Head of caudate nucleus (tissue), 42 donors: ENCODE measurements at regions not wholly inside any gene's neighbourhood (a gene's known extent, or its start where the extent isn't known, plus 50 kb on each side); places are given as distances from the start of the nearest gene placed in this dataset.

Experiments used
- DNase-seq, 42 donors: peaks; one replicate each; pipeline versions ENCODE4 v3.0.0 to v3.0.0-alpha.2; 2020 to 2021; ENCODE audit warnings: mixed read lengths in 7 of 42
- intact Hi-C: fragments of 100-400 bp; cut with DNase I; formaldehyde crosslinking; loops from one replicate; pipeline ENCODE4 v1.15.0; 2022

DNA sequence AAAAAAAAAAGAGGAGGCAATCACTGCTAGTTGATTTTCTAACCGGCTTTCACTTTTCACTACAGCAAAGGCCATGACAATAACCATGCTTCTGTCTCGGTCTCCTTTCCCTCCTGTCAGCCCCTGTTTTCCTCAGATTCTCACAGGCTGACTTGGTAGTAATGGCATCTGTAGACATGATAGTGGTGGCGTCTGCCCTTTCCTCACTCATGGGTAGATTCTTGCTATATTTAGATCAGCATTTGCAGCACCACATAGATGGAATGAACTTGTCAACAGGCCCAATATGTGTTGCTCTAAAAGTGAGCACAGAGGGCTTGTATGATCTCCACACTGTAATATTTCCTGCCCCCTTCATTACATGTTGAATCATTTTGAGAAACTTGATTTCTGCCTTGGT, 120.3 kb upstream of the FTMT start:
- DNase-seq = no peak
- intact Hi-C loops = no loop called here

DNA sequence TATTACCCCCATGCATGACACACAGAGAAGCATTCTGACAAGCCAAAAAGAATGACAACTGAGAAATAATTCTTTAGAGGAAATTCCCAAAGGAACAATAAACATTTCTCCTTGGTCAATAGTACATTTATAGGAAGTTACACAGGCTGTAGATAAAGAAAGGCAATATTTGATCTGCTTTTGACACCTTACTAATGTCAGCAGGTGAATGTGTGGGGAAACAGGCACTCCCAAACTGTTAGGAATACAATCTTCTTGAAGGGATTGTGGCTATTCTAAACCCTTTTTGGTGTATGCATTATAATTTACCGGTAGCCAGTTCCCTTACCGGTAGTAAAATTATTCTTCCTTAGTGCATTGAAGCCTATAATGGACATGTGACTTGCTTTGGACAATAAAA, 116.1 kb upstream of the FTMT start:
- no peak for DNase-seq
- intact Hi-C loops = no loop called here

DNA sequence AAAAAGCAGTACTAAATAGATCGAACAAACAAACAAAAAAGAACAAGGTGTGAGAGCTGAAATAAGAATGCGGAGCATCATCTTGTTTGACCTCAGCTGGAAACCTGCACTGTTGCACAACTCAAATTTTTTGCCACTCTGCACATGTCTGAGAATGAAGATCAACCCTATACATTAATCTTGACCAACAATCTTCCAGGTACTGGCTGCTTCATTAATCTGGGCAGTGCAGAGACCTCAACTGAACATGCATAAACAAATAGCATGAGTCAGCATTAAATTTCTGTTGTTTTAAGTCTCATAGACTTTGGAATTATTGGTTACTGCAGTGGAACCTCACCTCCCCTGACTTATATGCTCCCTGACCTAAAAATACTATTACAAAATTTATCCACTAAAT, 114.6 kb upstream of the FTMT start:
- no peak for DNase-seq
- intact Hi-C loops = no loop called here

DNA sequence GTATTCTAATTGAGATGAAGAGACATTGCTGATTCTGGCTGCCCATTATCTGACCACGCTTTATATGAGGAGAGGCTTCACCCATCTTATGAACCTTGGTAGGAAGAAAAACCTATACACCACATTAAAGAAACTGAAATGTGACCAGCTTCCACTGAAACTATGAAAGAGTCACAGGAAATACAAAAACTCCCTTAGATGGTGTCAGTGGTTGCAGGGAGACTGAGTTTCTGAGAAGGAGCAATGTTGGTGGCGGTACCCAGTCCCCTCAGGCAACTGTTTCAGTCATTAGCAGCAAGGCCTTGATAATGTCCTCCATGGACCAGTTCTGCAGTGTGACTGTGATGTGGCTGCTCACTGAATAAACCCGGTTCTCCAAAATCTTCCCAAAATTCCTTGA, 110.5 kb upstream of the FTMT start:
- DNase-seq = no peak
- intact Hi-C loops = no loop called here

DNA sequence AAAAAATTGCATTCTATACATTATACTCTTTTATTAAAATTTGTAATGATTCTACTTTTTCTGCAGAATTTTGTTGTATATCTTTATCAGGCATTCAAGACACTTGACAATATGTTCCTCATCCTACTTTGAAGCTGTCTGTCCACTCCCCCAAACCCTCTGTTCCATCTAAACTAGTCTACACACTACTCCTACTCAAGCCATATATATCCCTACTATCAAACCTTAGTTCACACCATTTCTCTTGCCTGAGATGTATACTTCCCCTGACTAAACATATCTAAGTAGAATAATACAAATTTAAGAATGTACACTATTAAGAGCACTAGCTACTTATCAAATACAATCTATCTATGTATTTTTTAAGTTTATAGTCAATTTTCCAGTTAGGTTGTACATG, 107.1 kb upstream of the FTMT start:
- no peak for DNase-seq
- intact Hi-C loops = no loop called here

DNA sequence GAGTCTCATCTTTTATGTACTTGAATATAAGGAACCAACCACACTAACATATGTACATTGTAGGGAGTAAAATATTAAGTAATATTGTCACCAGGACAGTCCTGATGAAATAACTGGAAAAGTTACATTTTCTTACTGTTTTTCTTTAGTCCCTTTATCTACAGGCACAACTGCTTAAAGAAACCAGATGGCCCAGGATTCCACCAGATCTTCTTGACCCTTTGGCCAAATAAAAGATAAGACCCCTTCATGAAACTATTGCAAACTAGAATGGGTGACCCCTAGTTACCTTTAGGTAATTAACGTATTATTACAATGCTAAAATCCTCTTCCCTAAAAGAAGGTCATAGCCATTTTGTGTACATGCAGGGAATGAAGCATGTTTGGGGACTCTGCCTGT, 106.3 kb upstream of the FTMT start:
- DNase-seq = no peak
- intact Hi-C loops = no loop called here

DNA sequence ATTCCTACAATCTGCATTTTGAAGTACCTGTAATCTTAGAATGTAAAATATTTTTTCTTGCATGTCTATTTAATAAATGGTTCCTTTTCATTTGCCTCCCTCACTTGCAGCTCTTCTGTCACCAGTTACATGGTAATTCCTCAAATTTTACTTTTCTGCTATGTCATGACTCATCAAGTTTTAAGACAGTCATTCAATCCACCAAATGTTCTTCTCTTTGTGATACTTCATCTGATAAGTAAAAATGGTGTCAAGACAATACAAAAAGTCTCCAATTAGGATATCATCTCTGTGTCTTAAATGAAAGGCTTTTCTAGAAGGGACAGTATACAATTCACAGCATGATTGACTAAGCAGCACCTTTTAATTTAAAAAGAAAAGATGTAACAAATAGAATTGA, 104.9 kb upstream of the FTMT start:
- DNase-seq = no peak
- intact Hi-C loops = no loop called here

DNA sequence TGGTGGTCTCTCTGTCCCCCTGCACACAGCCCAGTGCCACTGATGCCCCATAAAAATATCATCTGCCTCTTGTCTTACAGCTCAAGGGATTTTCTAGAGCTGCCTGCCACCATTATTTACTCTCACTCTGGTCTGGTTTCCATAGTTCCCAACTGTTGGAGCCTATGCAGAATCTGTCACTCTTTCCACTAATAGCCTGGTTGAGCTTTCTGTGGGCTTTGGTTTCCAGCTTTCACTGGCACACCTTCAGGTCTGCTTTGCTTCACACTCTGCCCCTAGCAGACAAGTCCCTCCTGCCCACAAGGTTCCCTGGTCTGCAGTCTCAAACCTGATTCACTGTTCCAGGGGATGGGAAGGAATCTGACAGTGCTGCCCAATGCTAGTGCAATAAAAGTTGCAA, 103.0 kb upstream of the FTMT start:
- DNase-seq = no peak
- intact Hi-C loops = no loop called here

DNA sequence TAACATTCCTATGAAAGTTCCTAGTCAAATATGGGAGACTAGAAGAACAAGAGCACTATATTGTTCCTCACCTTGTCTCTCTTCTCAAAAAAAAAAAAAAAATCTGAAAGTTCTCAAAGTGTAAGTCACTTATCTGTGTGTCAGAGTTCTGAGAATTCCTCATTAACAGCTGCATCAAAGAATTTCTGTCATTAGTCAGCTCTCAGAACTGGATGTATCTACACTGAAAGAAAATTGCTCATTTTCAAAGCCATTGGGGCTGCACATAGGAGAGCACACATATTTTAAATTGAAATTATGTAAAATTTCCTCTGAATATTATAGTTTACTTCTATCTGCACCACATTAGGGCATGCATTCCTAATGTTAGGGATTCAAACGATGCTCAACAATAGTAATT, 99.5 kb upstream of the FTMT start:
- no peak for DNase-seq
- intact Hi-C loops = no loop called here

DNA sequence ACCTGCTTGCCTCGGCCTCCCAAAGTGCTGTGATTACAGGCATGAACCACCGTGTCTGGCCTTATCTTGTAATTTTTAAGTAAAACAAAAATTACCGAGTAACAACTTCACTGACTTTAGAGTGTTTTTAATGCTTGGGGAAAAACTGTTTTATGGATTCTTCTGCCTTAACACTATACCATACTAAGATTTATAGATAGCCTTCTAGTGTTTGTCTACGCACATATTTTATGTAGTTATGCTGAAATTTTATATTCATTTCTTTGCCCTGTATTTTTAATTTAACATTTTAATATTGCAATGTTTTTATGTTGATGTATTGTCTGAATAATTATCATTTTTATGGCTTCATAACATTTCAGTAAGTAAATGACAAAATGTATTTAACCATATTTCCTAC, 96.4 kb upstream of the FTMT start:
- intact Hi-C loops = no loop called here
- DNase-seq = no peak

DNA sequence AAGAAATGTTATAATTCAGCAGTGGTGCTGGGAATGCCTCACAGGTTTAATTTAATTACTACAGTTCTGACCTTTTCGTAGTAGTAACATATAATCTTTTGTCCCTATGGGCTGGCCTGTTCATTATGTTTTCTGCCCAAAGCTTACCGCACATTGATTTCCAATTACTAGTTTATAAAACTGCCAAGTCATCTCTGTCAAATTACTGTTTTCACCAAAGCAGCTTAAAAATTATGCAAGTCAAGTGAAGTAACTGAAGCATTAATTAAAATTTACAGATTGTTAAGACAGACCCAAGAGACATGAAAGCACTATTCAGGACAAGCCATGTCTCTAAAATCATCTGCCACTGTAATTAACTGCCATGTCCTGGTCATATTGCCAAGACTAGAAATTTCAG, 93.9 kb upstream of the FTMT start:
- no peak for DNase-seq
- intact Hi-C loops = no loop called here

DNA sequence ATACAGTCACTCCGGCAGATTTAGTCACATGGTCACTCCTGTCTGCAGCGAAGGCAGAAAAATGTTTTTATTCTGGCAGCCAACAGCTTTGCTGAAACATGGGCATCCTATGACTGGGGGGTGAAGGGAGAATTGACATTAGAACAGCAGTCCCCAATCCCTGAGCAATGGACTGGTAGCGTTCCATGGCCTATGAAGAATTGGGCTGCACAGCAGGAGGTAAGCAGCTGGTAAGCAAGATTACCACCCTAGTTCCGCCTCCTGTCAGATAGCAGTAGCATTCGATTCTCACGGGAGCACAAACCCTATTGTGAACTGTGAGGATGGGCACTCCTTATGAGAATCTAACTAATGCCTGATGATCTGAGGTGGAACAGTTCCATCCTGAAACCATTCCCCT, 93.1 kb upstream of the FTMT start:
- no peak for DNase-seq
- intact Hi-C loops = no loop called here

DNA sequence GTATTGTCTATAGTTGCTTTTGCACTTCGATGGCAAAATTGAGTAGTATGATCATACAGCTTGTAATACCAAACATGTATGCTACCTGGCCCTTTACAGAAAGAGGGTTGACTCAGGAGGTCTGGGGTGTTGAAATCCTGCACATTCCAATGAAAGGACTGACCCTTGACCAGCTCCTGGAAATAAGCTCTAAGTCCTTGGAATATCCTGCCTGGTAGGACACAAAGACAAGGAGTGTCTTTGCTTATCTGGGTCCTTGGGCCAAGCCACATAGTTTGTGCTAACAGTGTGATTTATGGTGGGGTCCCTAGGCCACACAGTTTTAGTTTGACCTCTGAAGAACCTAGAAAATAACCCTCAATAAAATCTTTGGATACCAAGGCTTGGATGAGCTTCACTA, 89.3 kb upstream of the FTMT start:
- intact Hi-C loops = no loop called here
- no peak for DNase-seq

DNA sequence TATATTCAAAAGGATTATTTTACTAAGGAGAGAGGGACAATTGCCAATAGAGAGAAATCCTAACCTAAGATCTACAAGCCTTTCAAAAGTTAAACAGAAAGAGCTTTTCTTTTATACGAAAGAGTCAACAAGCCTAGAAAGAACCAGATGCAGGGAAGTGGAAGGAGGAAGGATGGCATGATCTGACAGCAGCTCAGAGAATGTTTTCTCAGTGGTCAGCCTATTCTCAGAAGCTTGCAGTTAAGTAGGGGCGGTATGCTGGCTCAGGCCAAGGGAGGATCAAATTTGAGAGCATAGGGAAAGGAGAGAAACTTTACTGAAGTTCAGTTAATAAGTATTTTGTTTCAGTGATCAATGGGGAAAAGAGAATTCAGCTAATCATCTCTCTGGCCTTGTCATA, 88.0 kb upstream of the FTMT start:
- intact Hi-C loops = no loop called here
- DNase-seq = no peak

DNA sequence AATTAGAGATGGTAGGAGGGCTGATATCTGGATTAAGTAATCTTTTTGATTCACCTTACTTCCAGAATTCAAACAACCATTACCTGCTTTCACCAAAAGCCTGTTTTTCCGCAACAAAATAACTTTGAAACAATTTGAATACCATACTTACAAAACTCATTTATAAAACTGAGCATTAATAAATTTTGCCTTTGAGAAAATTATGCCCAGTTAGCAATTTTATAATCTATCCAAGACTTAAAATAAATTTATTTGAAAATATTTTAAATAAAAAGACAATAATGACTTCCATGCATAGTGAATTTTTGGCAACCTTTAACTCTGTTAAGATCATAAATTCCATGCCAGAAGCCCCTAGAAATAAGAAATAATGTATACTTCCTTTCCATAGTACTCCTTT, 71.3 kb upstream of the FTMT start:
- intact Hi-C loops = no loop called here
- no peak for DNase-seq

DNA sequence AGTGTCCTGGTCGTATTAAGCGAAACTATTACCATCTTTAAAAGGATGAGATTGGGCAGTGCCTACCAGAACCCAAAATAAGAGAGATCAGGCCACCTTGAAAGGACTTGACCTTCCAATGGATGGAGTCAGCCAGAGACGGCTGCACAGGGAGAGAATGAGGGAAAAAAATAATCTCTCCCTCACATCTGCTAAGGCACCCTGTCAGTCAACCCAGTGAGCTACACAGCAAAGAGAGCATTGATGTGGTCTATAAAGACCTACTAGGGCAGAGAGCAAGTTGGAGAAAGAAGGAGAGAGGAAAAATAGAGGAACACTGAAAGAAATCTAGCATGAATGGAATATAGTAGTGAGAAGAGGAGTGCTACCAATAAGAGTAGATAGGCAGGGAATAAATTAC, 68.0 kb upstream of the FTMT start:
- intact Hi-C loops = no loop called here
- DNase-seq = no peak

DNA sequence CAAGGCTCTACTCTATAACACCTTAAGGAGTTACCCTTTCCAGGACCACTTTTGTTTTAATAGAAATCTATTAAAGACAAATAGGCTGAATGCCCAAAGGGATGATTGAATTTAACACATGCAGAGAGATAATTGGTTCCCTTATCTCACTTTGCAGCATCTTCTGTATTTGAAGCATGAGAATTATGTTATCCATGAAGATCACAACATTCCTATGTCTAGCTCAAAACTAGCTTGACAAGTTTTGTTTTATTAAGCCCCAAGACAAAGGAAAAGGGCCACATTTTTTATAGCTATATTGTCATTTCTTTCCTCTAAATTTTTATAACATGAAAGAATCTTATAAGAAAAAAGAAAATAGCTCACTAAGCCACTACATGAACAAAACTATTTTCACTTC, 57.9 kb upstream of the FTMT start:
- no peak for DNase-seq
- intact Hi-C loops = no loop called here

DNA sequence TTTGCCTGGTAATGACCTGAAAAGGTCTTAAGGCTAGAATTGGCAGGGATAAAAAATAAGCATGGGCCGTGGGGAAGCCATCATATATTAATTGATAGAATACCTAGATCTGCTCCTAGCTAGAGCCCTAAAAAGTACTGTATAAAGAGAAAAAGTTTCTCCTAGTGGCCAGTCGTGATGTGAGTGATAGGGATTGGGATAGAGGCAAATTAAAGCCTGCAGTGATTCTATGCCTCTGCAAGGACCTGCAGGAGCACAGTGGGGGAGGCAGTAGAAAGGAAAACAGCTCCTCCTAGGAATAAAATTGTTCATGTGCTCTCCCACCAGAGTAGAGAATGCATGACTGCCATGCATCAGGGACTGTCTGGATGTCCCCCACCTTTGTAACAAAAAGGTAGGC, 56.2 kb upstream of the FTMT start:
- DNase-seq = no peak
- intact Hi-C loops = no loop called here

DNA sequence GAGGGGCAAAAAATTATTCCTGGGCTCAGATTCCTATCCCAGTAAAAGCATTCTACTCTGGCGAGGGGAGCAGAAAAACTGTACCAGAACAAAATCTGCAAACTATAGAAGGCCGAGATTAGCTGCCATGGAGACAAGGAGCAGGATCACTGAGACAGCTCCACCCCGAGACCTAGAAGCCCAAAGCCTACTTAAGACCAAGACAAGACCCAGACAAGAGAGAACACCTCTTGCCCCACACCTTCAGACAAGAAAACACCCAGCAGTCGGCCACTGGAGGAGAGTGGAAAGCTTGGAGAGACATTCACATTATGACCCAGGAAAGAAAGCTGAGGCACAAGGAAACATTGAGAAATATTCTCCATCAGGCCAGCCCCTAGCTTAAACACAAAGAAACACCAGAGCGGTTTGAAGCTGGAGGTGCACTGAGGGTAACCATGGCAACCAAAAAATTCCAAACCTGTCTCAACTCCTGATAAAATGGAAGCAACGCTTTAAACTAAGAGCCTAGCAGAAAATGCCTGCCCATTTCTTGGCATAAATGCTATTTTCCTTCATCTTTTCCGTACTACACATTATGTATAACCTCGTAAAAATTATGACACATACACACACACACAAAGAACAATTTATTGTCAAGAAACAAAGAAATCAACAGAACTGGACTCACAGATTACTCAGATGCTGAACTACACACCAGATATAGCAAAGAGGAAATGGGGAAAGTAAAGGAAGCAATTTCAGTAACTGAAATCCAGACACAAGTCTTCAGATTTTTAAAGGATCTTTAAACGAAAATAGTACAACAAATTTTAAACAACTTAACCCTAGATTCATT, 53.8 kb upstream of the FTMT start:
- intact Hi-C loops = no loop called here
- peak in 8 of 42 donors; percentile 1 to 54 (median 12) for DNase-seq
